ENCODE measurements at regions not wholly inside any gene's neighbourhood (a gene's known extent, or its start where the extent isn't known, plus 50 kb on each side); places are given as distances from the start of the nearest gene placed in this dataset.

- DNase-seq (ENCODE audit: low read depth in 2 of 2), result no peak
These were observed 134.8 kb upstream of the ADAMTS16 start for GRCh38 chr5:5005353-5005752.

GRCh38 chr5:5006548-5006947, 133.6 kb upstream of the ADAMTS16 start:
- no peak for DNase-seq (ENCODE audit: low read depth in 2 of 2)

- DNase-seq (ENCODE audit: low read depth in 2 of 2), result no peak
These were observed 130.9 kb upstream of the ADAMTS16 start for GRCh38 chr5:5009240-5009639.

- no peak for DNase-seq (ENCODE audit: low read depth in 2 of 2)
These were observed 129.0 kb upstream of the ADAMTS16 start for GRCh38 chr5:5011151-5011550.

- DNase-seq (ENCODE audit: low read depth in 2 of 2), result no peak
These were observed 125.4 kb upstream of the ADAMTS16 start for GRCh38 chr5:5014586-5015235.

GRCh38 chr5:5017827-5018577, 122.1 kb upstream of the ADAMTS16 start:
- no peak for DNase-seq (ENCODE audit: low read depth in 2 of 2)

GRCh38 chr5:5018578-5018970, 121.6 kb upstream of the ADAMTS16 start:
- DNase-seq (ENCODE audit: low read depth in 2 of 2), result no peak

GRCh38 chr5:5021436-5021835, 118.7 kb upstream of the ADAMTS16 start:
- no peak for DNase-seq (ENCODE audit: low read depth in 2 of 2)

- DNase-seq (ENCODE audit: low read depth in 2 of 2), result no peak
These were observed 114.9 kb upstream of the ADAMTS16 start for GRCh38 chr5:5025098-5025773.

GRCh38 chr5:5025774-5026408, 114.2 kb upstream of the ADAMTS16 start:
- no peak for DNase-seq (ENCODE audit: low read depth in 2 of 2)

- DNase-seq (ENCODE audit: low read depth in 2 of 2), result no peak
These were observed 113.7 kb upstream of the ADAMTS16 start for GRCh38 chr5:5026409-5026785.

- no peak for DNase-seq (ENCODE audit: low read depth in 2 of 2)
These were observed 108.5 kb upstream of the ADAMTS16 start for GRCh38 chr5:5031665-5032064.

- DNase-seq (ENCODE audit: low read depth in 2 of 2), result no peak
These were observed 102.5 kb upstream of the ADAMTS16 start for GRCh38 chr5:5037674-5038073.

- no peak for DNase-seq (ENCODE audit: low read depth in 2 of 2)
These were observed 100.2 kb upstream of the ADAMTS16 start for GRCh38 chr5:5039918-5040317.

GRCh38 chr5:5040712-5041111, 99.4 kb upstream of the ADAMTS16 start:
- no peak for DNase-seq (ENCODE audit: low read depth in 2 of 2)

- DNase-seq (ENCODE audit: low read depth in 2 of 2), result no peak
These were observed 97.3 kb upstream of the ADAMTS16 start for GRCh38 chr5:5042806-5043205.

- no peak for DNase-seq (ENCODE audit: low read depth in 2 of 2)
These were observed 96.8 kb upstream of the ADAMTS16 start for GRCh38 chr5:5043346-5043745.

- DNase-seq (ENCODE audit: low read depth in 2 of 2), result no peak
These were observed 95.8 kb upstream of the ADAMTS16 start for GRCh38 chr5:5044247-5044840.

GRCh38 chr5:5046680-5047502, 93.2 kb upstream of the ADAMTS16 start:
- no peak for DNase-seq (ENCODE audit: low read depth in 2 of 2)

- DNase-seq (ENCODE audit: low read depth in 2 of 2), result no peak
These were observed 89.3 kb upstream of the ADAMTS16 start for GRCh38 chr5:5050801-5051200.

GRCh38 chr5:5055712-5056111, 84.4 kb upstream of the ADAMTS16 start:
- no peak for DNase-seq (ENCODE audit: low read depth in 2 of 2)

All from stimulated activated CD4-positive, alpha-beta T cell treated with anti-CD3 and anti-CD28 coated beads, Interleukin-15, amount 100 ng/mL, for 48 hours (primary cell).